DND-41 (cell line): ENCODE measurements at regions not wholly inside any gene's neighbourhood (a gene's known extent, or its start where the extent isn't known, plus 50 kb on each side); places are given as distances from the start of the nearest gene placed in this dataset.

Experiments
- ATAC-seq: fragments of 200-7000 bp; cut with Tn5 transposase; 3 replicates; pipeline ENCODE4 v1.9.1; 2021; ENCODE audit warnings: low read depth; ENCODE audit not compliant: insufficient read depth
- DNase-seq: peaks from one replicate; pipeline ENCODE4 v3.0.0-alpha.2; 2020
- H2AFZ ChIP-seq: 2 replicates; pipeline ENCODE4 v1.6.0; 2012; ENCODE audit warnings: low read depth, low read length
- H3K27ac ChIP-seq: 2 replicates; pipeline ENCODE4 v1.5.1; 2012; ENCODE audit warnings: low read length, inconsistent platforms
- H3K27me3 ChIP-seq: fragments of 200-600 bp; sonication (generic); 2 replicates; pipeline ENCODE4 v1.6.0; 2012; ENCODE audit warnings: low read length, mild to moderate bottlenecking, inconsistent platforms; ENCODE audit not compliant: insufficient read depth, poor library complexity
- H3K36me3 ChIP-seq: 2 replicates; pipeline ENCODE4 v1.5.1; 2012; ENCODE audit warnings: low read length, inconsistent platforms; ENCODE audit not compliant: insufficient read depth
- H3K4me1 ChIP-seq: 2 replicates; pipeline ENCODE4 v1.5.1; 2012; ENCODE audit warnings: mild to moderate bottlenecking, low read length; ENCODE audit not compliant: insufficient read depth
- H3K4me2 ChIP-seq: 2 replicates; pipeline ENCODE4 v1.6.0; 2012; ENCODE audit warnings: mild to moderate bottlenecking, moderate library complexity, low read length, inconsistent platforms; ENCODE audit not compliant: insufficient read depth
- H3K4me3 ChIP-seq, 2 experiments: fragments of 200-600 bp in 1 of 2; shearing (Covaris generic) in 1 of 2; 2 replicates each; pipeline ENCODE4 v1.5.1; 2012 to 2016; ENCODE audit warnings: inconsistent platforms in 2 of 2, low read length in 2 of 2, mild to moderate bottlenecking in 2 of 2, low read depth in 1 of 2, moderate library complexity in 1 of 2
- H3K79me2 ChIP-seq: 2 replicates; pipeline ENCODE4 v1.6.0; 2012; ENCODE audit warnings: low read length, inconsistent platforms; ENCODE audit not compliant: insufficient read depth
- H3K9ac ChIP-seq: 2 replicates; pipeline ENCODE4 v1.6.0; 2012; ENCODE audit warnings: low read depth, mild to moderate bottlenecking, inconsistent platforms, low read length, moderate library complexity
- H3K9me3 ChIP-seq: 2 replicates; pipeline ENCODE4 v1.5.1; 2012; ENCODE audit warnings: low read length, moderate library complexity, mild to moderate bottlenecking, inconsistent platforms; ENCODE audit not compliant: insufficient read depth, severe bottlenecking
- H4K20me1 ChIP-seq: 2 replicates; pipeline ENCODE4 v1.6.0; 2012; ENCODE audit warnings: low read length; ENCODE audit not compliant: insufficient read depth
- CTCF ChIP-seq: IDR thresholded peaks from 2 replicates; pipeline ENCODE4 v1.5.1; 2012; ENCODE audit warnings: borderline replicate concordance, low read length, moderate library complexity, mild to moderate bottlenecking; ENCODE audit not compliant: poor library complexity, severe bottlenecking; ENCODE audit errors: extremely low read depth
- EZH2 ChIP-seq: IDR thresholded peaks from 3 replicates; pipeline ENCODE4 v1.6.1; 2012; ENCODE audit warnings: borderline replicate concordance, low read depth, mild to moderate bottlenecking, moderate library complexity, low read length, inconsistent platforms; ENCODE audit not compliant: severe bottlenecking

GRCh38 chr4:58216461-58216860 is 1106.3 kb upstream of the IGFBP7 start:
- Histone ChIP-seq H3K9me3 (no peaks in the 10 kb centered on the region), H3K27me3 (no peaks in the 10 kb centered on the region), H3K79me2 (no peaks in the 10 kb centered on the region), H3K4me3 (no peak overlapping the region), H3K36me3 (no peaks in the 10 kb centered on the region), H3K4me1 (no peaks in the 10 kb centered on the region), H4K20me1 (no peaks in the 10 kb centered on the region), H2AFZ (no peak overlapping the region), H3K27ac (no peak overlapping the region), H3K4me2 (no peak overlapping the region), H3K9ac (no peak overlapping the region)
- TF ChIP-seq CTCF (no peak), EZH2 (no peak)
- DNase-seq (no peak), ATAC-seq (no peak)

GRCh38 chr4:58214376-58214775 is 1104.2 kb upstream of the IGFBP7 start:
- Histone ChIP-seq H4K20me1 (no peaks in the 10 kb centered on the region), H3K4me1 (no peaks in the 10 kb centered on the region), H3K9ac (no peak overlapping the region), H3K4me3 (no peak overlapping the region), H3K4me2 (no peak overlapping the region), H3K27me3 (no peaks in the 10 kb centered on the region), H3K27ac (no peak overlapping the region), H3K79me2 (no peaks in the 10 kb centered on the region), H3K36me3 (no peaks in the 10 kb centered on the region), H2AFZ (no peak overlapping the region), H3K9me3 (no peaks in the 10 kb centered on the region)
- TF ChIP-seq EZH2 (no peak), CTCF (no peak)
- ATAC-seq = no peak
- no peak for DNase-seq

GRCh38 chr4:58209551-58209950 is 1099.4 kb upstream of the IGFBP7 start:
- H3K4me2 ChIP-seq = no peak overlapping the region
- H3K9ac ChIP-seq = no peak overlapping the region
- H2AFZ ChIP-seq = no peak overlapping the region
- TF ChIP-seq EZH2 = no peak
- TF ChIP-seq CTCF = no peak
- no peaks in the 10 kb centered on the region for H4K20me1 ChIP-seq
- no peak for DNase-seq
- no peaks in the 10 kb centered on the region for H3K9me3 ChIP-seq
- H3K27ac ChIP-seq = no peak overlapping the region
- H3K4me3 ChIP-seq = no peak overlapping the region
- no peaks in the 10 kb centered on the region for H3K79me2 ChIP-seq
- H3K27me3 ChIP-seq = no peaks in the 10 kb centered on the region
- H3K36me3 ChIP-seq = no peaks in the 10 kb centered on the region
- no peak for ATAC-seq
- H3K4me1 ChIP-seq = no peaks in the 10 kb centered on the region

- no peaks in the 10 kb centered on the region for H3K4me1 ChIP-seq
- H2AFZ ChIP-seq = no peak overlapping the region
- H3K79me2 ChIP-seq = no peaks in the 10 kb centered on the region
- no peak overlapping the region for H3K4me2 ChIP-seq
- H4K20me1 ChIP-seq = no peaks in the 10 kb centered on the region
- H3K36me3 ChIP-seq = no peaks in the 10 kb centered on the region
- DNase-seq (no peak), ATAC-seq (no peak)
- no peaks in the 10 kb centered on the region for H3K9me3 ChIP-seq
- H3K27me3 ChIP-seq = no peaks in the 10 kb centered on the region
- no peak overlapping the region for H3K4me3 ChIP-seq
- no peak overlapping the region for H3K27ac ChIP-seq
- no peak overlapping the region for H3K9ac ChIP-seq
- TF ChIP-seq EZH2 = no peak
- TF ChIP-seq CTCF = no peak
Measured at GRCh38 chr4:58209001-58209400, 1098.8 kb upstream of the IGFBP7 start.
